Lung microvascular endothelial cell (primary cell): ENCODE measurements at regions not wholly inside any gene's neighbourhood (a gene's known extent, or its start where the extent isn't known, plus 50 kb on each side); places are given as distances from the start of the nearest gene placed in this dataset.
A peak's percentile ranks its signal among the peaks of the same experiment; 100 is the strongest.
"Not testable (repeated sequence)": the region's sequence is repeated elsewhere in the genome, so short reads cannot be mapped to it uniquely, and the experiment has no call there.

Source experiments
- DNase-seq, 2 donors: peaks; one replicate each; pipeline versions ENCODE4 v3.0.0 to v3.0.0-alpha.2; 2010; ENCODE audit warnings: low read depth in 2 of 2

GRCh38 chr16:62816971-62817519 is 780.8 kb upstream of the CDH8 start:
- DNase-seq = no peak

DNA sequence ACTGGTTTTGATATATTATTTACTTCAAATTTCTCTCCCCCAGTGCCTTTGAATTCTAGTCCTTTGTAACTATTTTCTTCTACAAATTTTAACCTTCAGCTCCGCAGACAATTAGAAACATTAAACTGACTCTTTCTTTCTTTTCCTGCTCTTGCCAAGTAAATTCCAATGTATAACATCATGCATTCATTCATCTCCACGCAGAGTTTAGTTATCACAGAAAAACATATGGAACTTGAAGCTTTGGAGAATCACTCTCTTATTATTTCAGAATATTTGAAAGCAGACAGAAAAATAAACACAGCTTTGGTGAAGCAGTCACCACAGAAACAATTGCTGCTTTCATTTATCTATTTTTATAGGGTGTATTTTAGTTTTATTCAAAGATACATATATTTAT is 778.7 kb upstream of the CDH8 start:
- no peak for DNase-seq

DNA sequence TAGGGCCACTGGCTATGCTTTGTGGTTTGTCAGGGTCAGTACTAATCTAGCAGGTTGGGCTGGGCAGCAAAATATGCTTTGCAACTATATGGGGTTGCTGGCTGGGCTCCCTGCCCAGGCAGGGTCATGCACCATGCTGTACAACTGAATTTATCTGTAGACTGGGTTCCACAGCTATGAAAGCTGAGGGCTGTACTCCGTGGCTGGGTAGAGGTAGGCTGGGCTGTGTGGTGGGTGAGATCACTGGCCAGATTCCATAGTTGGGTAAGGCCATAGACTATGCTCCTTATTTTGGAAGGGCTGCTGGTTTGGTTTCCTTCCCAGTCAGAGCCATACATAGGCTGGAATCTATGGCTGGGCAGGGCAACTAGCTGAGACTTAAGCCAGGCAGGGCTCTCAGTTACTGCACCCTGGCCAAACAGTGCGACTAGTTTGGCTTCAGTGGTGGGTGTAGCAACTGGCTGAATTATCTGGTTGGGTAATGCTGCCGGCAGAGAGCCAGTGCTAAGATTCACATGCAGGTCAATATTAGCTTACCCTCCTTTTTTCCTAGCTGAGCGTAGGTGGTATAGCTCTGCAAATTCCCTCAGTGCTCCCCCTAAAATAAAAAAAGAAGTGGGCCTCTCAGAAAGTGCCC is 769.1 kb upstream of the CDH8 start:
- no peak for DNase-seq

GRCh38 chr16:62794724-62795123 is 758.5 kb upstream of the CDH8 start:
- DNase-seq = no peak

DNA sequence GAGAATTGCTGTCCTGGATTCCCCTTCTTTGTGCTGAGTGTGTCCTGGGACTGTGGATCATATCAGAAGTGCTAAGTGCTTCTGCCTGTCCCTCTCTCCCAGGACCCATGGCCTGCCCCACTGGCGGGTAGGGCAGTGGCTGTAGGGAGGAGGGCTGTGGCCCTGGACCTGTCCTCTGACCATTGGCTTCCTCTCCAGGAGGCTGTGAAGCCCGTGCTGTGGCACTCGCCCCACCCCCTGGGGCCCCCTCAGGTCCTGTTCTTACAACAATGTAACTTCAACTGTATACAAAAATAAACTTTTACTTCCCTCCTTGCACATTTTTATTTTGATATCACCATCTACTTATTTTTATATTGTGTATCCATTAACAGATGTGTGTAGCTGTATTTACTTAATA is 743.8 kb upstream of the CDH8 start:
- not testable (repeated sequence) for DNase-seq

DNA sequence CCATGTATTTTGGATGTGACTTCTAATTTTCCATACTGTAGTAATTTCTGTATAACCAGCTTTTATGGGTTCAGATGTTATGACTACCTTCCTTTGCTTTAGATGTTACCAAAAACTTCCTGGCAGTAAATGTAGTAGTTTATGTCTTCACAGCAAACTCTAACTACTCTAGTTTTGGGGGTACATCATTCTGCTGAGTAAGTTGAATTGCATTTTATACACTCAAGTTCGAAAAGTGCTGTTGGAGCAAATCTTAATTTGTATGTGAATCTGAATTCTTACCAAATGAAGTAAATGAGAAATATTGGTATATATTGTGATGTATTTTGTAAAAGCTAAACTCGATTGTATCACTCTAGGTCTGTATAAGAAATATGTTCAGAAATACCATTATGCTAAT is 728.3 kb upstream of the CDH8 start:
- DNase-seq = no peak

GRCh38 chr16:62760398-62760797 is 724.2 kb upstream of the CDH8 start:
- DNase-seq = no peak

DNA sequence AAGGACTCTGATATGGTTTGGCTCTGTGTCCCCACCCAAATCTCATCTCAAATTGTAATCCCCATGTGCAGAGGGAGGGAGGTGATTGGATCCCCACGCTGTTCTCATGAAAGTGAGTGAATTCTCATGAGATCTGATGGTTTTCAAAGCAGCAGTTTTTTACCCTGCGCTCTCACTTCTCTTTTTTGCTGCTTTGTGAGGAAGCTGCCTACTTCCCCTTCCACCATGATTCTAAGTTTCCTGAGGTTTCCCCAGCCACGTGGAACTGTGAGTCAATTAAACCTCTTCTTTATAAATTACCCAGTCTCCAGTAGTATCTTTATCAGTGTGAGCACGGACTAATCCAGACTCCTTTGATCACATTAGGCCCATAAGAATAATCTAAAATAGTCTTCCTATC is 719.7 kb upstream of the CDH8 start:
- DNase-seq = no peak

DNA sequence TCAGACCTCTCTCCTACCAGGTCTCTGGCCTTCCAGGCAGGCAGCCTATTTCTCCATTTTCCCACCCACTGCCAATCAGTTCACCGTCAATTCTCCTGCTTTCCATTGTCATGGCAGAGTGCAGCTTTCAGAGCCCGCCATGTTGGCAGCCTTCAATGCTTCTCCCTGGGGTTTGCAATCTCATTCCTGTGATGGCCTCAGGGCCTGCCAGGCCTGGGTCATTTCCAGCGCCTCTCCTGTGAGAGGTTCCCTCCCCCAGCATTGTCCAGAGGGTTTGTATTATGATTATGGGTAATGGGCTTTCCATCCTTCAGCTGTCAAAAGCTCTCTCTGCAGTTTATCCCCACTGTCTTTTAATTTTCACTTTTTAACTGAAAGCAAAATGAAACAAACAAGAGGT is 716.6 kb upstream of the CDH8 start:
- no peak for DNase-seq

DNA sequence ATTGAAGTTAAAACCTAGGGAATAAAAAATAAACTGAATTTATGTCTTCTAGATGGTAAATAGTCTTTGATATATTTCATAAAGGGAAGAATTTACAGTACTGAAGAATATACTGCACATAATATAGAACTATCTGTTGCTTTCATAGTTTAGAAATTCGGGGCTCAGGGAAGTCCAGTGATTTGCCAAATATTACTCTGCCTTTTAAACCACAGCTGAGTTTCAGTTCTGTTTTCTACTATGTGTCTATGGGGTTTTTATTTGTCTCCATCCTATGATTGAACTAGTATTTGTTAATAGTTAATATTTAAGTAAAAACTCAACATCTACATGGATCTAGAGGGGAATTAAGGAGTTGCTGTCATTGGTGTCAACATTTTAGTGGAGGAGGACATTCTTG is 715.0 kb upstream of the CDH8 start:
- DNase-seq = no peak

- DNase-seq = no peak
These were observed 705.5 kb upstream of the CDH8 start for GRCh38 chr16:62741692-62742091.

GRCh38 chr16:62738666-62739460 is 702.6 kb upstream of the CDH8 start:
- DNase-seq = no peak

DNA sequence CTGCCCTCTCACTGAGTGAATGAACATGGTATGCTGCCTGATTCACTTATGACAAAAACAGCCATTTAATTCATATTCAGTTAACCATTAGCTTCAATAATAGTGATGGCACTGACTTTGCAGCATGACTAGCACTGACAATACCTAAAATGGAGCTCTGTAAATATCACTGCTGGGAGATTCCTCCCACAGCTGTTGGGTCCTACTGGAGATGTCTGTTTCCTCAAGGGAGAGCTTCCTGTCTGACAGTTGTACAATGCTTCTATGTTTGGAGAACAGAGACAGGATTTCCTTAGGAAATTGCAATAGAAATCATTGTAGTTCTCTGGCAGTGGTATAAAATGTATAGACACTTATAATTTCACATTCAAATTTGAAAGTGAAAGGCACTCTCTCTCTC is 695.9 kb upstream of the CDH8 start:
- peak in 1 of 2 donors; percentile 27 for DNase-seq

DNA sequence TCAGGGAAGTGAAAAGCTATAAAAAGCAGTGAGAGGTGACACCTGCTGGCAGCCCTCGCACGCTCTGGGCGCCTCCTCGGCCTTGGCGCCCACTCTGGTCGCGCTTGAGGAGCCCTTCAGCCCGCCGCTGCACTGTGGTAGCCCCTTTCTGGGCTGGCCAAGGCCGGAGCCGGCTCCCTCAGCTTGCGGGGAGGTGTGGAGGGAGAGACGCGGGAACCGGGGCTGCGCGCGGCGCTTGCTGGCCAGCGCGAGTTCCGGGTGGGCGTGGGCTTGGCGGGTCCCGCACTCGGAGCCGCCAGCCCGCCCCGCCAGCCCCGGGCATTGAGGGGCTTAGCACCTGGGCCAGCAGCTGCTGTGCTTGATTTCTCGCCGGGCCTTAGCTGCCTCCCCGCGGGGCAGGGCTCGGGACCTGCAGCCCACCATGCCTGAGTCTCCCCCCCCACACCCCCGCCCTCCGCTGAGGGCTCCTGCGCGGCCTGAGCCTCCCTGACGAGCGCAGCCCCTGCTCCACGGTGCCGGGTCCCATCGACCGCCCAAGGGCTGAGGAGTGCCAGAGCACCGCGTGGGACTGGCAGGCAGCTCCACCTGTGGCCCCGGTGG is 688.5 kb upstream of the CDH8 start:
- not testable (repeated sequence) for DNase-seq

GRCh38 chr16:62720651-62721050 is 684.4 kb upstream of the CDH8 start:
- no peak for DNase-seq

GRCh38 chr16:62717026-62717425 is 680.8 kb upstream of the CDH8 start:
- DNase-seq = no peak

- no peak for DNase-seq
These were observed 679.5 kb upstream of the CDH8 start for GRCh38 chr16:62715701-62716100.

- no peak for DNase-seq
These were observed 676.3 kb upstream of the CDH8 start for GRCh38 chr16:62712566-62712965.

DNA sequence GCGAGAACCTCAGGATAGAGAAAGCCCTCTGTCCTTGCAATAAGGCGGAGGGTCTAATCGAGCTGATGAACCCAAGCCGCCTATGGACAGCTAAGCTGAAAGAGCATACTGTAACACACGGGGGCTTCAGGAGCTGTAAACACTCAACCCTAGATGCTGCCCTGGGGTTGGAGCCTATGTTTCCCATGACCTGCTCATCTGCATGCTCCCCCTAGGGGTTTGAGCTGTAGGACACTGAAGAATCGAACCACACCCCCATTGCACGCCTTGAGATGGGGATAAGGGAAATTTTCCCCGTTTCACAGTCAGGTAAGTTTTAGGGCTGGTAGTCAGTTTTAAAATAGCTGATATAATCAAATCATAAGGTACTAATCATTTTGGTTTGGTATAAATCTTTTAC is 675.6 kb upstream of the CDH8 start:
- DNase-seq = no peak

- no peak for DNase-seq
These were observed 673.6 kb upstream of the CDH8 start for GRCh38 chr16:62709794-62710193.

- DNase-seq = no peak
These were observed 665.2 kb upstream of the CDH8 start for GRCh38 chr16:62701426-62701825.

GRCh38 chr16:62700426-62701294 is 664.4 kb upstream of the CDH8 start:
- no peak for DNase-seq
